Right lobe of liver (tissue), 4 donors: ENCODE measurements at regions not wholly inside any gene's neighbourhood (a gene's known extent, or its start where the extent isn't known, plus 50 kb on each side); places are given as distances from the start of the nearest gene placed in this dataset.

Source experiments
- POLR2A ChIP-seq: fragments of 450-650 bp; IDR thresholded peaks from one replicate; pipeline ENCODE4 v1.6.1; 2017; ENCODE audit warnings: antibody characterized with exemption, mild to moderate bottlenecking
- TF ChIP-seq, protein P1 (sequence below), 4 donors: fragments of 200-600 bp in 3 of 4; fragments of 450-650 bp in 1 of 4; IDR thresholded peaks; one replicate each; pipeline versions ENCODE4 v1.5.1 to v1.8.0; 2016 to 2022; ENCODE audit warnings: antibody characterized with exemption in 4 of 4, mild to moderate bottlenecking in 2 of 4
- donor health status: DM: no; HTN: no; CAD: no.
- donor health status: DM: no; HTN: no; CAD: no.
- donor health status: DM: no; HTN: yes; CAD: no.

DNA sequence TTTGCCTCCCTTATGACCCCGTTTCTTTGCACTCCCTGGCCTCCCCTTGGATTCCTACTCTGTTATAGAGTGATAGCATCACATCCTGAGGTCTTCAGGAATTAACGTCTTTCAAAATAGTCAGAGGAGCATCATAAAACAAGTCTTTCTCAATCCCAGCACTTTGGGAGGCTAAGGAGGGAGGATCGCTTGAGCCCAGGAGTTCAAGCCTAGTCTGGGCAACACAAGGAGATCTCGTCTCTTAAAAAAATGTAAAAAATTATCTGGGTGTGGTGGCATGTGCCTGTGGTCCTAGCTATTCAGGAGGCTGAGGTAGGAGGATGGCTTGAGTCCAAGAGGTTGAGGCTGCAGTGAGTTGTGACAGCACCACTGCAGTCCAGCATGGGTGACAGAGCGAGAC lies 68.7 kb upstream of the AMPD3 start:
- TF ChIP-seq POLR2A: no peak
- TF ChIP-seq, protein P1, sequence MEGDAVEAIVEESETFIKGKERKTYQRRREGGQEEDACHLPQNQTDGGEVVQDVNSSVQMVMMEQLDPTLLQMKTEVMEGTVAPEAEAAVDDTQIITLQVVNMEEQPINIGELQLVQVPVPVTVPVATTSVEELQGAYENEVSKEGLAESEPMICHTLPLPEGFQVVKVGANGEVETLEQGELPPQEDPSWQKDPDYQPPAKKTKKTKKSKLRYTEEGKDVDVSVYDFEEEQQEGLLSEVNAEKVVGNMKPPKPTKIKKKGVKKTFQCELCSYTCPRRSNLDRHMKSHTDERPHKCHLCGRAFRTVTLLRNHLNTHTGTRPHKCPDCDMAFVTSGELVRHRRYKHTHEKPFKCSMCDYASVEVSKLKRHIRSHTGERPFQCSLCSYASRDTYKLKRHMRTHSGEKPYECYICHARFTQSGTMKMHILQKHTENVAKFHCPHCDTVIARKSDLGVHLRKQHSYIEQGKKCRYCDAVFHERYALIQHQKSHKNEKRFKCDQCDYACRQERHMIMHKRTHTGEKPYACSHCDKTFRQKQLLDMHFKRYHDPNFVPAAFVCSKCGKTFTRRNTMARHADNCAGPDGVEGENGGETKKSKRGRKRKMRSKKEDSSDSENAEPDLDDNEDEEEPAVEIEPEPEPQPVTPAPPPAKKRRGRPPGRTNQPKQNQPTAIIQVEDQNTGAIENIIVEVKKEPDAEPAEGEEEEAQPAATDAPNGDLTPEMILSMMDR (IDR thresholded peaks at IDR 0.05): no peak
